NOMO-1 treated with DMSO at 0.1 percent for 48 hours (cell line): ENCODE measurements at regions not wholly inside any gene's neighbourhood (a gene's known extent, or its start where the extent isn't known, plus 50 kb on each side); places are given as distances from the start of the nearest gene placed in this dataset.
"Not testable (repeated sequence)": the region's sequence is repeated elsewhere in the genome, so short reads cannot be mapped to it uniquely, and the experiment has no call there.

Source experiments
- DNase-seq: peaks from one replicate; lab custom pipeline; 2025; ENCODE audit not compliant: unreplicated experiment; lab: John Stamatoyannopoulos, UW

DNA sequence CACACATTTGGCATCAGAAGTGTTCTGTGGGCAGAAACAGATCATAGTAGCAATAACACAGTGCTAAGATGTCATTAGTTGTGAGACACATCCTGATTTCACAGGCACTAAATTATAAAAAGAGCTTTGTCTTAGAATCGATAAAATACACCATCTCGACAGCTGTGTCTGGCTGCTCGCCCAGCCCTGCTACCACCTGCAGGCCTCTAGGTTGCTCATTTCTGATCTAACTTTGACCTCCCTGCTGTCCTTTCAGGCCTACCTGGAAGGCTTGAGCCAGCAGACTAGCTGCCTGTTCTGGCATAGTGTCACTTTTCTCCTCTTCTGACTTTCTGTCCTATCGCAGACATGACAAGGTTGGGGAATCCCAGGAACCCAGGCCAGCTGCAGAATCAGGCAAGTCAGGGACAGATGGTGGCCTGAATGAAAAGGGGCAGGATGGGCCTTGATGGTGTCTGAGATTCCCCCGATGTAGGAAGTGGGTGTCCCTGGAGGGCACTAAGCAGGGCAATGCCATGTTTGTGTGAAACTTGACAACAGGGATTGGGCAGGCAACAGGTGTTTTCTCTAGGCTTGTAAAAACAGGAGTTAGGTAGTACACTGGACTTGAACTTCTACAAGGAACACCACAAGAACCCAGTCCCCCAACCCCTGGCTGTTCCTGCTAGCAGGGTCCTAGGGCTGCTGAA, 66.6 kb upstream of the RHOU start:
- DNase-seq = no peak

DNA sequence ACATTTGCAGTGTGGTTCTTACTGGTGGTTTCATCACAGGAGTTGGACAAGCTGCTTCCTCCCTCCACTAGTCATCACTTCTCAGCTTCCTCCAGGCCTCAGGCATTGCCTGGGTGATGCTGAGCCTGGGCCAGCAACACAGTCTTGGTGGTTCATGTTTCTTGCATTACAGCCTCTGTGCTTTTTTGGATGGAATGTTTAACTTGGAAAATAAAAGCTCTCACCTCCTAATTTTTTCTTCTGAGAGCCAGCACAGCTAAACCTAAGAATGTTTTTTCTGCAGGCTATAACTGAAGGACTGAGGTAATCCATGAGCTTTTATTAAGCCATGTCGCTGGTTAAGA, 66.1 kb upstream of the RHOU start:
- DNase-seq = peak; percentile 30

DNA sequence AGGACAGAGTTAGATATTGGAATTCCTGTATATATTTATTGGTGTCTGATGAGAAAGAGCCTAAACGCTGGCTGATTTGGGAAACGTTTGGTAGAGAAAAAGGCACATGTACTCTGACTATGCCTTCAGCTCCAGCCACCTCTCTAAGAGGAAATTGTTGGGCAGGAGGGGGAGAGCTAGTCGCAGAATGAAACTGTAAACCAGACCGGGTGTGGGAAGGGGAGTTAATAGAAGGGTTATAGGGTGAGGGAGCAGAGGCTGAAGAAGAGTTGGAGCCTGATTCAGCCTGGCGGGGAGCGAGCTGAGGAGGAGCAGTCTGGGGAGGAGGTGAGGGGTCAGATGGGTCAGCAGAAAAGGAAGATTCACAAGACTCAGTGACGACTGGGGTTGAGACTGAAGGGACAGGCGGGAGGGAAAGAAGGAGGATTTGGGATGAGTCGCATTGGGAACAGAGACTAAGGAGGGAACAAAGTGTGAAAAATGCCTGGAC, 54.2 kb upstream of the RHOU start:
- DNase-seq = not testable (repeated sequence)

DNA sequence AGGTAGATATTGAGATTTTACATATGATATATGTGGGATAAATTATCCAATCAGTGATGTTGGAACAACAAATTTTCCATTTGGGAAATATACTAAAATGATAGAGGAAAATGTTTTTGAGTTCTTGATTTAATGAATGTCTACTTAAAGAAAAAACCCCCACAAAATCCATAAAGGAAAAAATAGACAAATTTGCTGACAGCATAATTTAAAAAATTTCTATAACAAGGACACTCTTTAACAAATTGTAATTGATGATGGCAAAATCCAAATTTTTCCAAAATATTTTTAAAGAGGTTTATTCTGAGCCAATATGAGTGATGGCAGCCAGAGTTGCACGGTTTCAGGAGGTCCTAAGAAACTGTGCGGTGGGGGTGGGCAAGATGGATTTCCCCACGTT, 51.9 kb upstream of the RHOU start:
- DNase-seq = no peak

DNA sequence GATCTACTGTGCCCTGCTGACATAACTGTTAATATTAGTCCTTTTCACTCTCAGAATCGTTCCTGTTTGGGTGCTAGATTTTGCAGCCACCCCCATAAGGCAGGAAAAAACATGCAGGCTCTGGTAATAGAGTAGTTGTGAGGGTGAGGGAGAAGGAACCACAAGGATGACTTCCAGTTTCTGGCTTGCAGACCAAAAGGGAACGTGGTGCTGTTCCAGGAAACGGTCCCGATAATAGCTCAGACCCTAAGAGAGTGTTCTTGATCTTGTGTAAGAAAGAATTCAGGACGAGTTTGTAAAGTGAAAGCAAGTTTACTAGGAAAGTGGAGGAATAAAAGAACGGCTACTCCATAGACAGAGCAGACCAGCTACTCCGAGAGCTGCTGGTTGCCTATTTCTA, 50.7 kb upstream of the RHOU start:
- DNase-seq = no peak

DNA sequence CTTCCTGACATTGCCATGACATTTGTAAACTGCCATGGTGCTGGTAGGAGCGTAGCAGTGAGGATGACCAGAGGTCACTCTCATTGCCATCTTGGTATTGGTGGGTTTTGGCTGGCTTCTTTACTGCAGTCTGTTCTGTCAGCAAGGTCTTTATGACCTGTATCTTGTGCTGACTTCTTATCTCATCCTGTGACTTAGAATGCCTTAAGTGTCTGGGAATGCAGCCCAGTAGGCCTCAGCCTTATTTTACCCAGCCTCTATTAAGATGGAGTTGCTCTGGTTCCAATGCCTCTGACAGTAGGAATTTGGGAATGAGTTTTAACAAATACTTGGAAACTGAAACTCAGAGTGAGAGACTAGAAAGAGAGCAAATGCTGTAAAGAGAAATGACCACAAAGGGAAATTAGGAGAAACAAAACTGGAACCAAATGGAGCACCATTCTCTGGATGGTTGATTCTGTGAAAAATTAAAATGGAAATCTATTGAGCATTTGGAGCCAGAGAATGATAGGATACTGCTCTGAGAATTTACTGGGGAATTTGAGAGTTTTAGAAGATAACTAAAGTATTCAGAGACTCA, 50.1 kb upstream of the RHOU start:
- DNase-seq = no peak
